ENCODE measurements at regions not wholly inside any gene's neighbourhood (a gene's known extent, or its start where the extent isn't known, plus 50 kb on each side); places are given as distances from the start of the nearest gene placed in this dataset.

DNA sequence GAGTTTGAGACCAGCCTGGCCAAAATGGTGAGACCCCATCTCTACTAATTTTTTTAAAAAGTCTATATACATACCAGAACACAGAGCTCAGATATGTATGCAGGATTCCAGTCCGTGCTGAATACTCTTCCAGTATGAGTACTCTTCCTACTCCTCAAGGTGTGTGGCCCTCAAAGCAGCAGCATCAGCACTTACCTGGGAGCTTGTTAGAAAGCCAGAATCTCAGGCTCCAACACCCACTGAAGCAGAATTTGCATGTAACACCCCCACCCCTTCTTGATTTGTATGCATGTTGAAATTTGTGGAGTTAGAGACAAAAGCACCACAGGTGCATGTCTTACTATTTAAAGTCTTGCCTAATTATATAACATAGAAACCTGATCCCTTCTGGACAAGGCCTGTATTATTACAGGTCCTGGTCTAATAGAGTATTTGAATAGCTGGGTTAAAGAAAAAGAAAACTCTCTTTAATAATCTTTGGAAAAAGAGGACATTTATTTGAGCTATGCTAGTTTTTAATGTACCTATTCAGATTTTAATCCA, 50.3 kb upstream of the NFE2L2 start:
- DNase-seq = peak; percentile 89 to 90

DNA sequence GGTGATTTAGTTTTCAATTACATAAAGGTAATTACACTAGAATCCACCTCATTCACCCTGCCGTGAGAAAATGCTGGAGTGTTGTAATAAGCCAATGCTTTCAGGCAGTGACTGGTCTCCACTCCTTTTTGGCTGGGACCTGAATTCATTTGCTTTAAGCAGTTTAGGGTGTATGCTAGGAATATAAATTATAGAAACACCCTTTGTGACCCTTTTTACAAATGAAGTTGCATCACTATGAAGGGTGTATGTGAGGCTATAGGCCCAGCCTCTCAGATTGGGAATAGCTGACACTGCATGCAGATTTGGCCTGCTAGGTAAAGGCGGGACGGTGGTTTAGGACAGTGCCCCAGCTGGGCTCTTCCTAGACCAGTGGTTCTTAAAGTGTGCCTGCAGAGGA, 50.8 kb upstream of the NFE2L2 start:
- peak in 1 of 2 experiments; percentile 54 for DNase-seq

DNA sequence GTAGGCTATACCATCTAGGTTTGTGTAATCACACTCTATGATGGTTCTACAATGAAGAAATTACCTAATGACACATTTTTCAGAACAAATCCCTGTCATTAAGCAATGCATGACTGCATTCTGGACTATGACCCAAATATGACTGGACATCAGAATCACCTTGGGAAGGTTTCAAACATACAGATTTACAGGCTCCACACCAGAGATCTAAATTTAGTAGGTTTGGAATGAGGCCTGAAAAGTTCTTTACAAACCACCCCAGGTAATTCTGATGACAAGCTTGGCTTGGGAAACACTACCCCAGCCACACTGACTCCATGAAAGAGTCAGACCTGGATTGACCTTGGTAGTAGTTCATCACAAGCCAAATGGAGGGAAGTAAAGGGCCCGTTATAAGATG, 52.2 kb upstream of the NFE2L2 start:
- DNase-seq = no peak

DNA sequence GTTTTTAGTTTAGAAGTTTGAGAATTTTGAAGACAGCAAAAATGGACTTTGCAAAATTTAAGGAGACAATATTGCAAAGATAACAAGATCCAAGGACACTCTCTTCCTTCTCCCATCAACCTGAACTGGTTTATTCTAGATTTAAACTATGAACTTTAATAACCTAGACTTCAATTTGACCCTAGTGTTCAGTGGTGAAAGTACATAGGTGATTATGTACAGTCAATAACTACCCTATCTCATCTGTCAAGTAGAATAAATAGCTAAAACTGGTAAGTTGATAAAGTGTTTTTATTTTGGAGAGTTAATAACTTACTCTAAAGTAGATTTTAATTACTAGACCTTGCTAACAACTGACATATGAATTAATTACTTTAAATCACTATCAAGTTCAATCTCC, 52.9 kb upstream of the NFE2L2 start:
- DNase-seq = no peak

DNA sequence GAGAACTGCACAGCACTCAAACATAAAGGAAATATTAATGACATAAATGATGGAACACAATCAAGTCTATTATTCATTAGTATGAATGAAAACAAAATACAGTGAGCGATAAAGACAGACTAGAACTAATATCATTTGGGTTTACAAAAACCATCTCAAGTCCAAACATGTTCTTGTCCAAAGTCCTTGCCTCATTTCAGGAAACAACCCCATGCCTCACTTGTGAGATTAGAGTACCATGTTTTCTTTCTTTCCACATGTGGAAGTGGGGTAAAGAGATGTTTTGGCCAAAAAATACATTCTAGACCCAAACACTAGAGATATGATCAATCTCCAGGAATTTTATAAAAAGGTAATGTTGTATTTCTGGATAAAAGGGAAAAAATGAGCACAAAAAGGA, 53.3 kb upstream of the NFE2L2 start:
- no peak for DNase-seq

DNA sequence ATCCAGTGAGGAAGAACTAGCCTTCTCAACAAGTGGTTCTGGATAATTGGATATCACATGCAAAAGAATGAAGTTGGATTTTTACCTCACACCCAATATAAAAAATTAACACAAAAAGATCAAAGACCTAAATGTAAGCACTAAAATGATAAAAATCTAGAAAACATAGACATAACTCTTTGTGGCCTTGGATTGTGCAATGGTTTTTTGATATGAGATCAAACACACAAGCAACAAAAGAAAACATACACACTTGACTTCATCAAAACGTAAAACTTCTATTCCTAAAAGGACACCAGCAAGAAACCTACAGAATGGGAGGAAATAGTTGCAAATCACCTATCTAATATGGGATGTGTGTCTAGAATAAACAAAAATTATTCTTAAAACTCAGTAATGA, 54.1 kb upstream of the NFE2L2 start:
- no peak for DNase-seq

DNA sequence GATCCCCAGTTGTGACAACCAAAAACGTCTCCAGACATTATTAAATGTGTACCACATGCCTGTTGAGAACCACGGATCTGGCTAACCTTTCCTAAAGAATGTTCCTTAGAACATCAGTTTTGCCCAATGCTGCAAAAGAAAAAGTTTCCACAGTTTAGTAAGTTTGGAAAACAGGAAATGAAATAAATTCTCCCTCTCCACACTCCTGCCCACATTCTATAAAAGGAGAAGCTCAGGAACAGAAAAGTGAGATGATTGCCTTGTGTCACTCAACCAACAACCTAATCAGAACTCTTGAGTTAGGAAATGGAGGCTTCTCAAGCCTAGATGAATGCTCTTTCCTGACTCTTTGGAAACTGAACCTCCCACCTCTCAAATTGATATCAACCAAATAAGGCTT, 56.1 kb upstream of the NFE2L2 start:
- DNase-seq = no peak

DNA sequence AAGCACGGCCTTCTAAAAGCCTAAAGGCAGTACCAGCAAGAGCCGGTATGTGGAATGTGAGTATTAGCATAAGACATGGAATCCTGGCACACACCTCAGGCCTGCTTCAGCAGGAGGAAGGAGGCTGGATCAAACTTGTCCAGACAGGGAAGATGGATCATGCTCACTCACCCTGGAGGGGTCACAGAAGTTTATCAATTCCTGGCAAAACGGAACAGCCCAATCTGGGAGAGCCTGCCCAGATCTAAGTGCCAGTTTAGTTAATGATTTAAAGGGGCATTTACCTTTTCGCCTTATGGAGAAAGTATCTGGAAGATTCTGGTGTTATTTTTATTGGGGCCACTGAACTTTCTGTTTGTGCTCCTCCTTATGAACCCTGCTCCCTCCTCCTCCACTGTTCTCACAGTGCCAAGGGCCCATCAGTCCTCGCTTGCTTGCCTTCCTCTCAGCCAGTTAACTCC, 58.3 kb upstream of the NFE2L2 start:
- no peak for DNase-seq

DNA sequence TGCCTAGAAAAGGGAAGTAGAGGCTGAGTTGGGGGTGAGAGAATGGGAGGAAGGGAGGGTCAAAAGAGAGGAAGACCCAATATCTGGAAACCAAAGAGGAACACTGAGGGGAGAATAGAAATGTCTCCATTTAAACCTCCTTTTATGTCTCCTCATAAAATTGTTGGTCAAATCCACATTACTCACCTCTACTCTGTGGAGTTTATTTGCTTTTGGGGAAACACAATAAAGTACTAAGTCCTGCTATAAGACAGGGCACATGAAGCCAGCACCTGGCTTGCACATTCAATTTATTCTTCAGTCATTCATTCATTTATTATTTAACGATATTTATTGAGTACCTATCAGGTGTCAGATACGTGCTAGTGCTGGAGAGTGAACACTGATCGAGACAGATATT, 60.3 kb upstream of the NFE2L2 start:
- DNase-seq = no peak

DNA sequence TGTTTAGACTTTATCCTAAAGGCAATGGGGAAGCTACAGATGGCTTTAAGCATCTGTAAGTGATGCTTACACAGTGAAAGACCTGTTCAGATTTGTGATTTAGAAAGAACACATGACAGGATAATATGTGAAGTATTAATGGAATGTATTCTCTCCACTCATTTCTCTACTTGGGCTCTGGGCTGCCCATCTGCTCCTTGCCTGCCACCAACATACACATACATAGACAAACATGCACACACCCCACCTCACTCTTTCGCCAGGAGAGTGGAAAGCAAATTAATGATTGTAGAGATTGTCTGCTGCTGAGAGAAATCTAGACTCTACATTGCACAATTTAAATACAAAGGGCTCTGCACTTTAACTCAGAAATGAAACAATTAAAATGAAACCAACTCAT, 61.0 kb upstream of the NFE2L2 start:
- no peak for DNase-seq

DNA sequence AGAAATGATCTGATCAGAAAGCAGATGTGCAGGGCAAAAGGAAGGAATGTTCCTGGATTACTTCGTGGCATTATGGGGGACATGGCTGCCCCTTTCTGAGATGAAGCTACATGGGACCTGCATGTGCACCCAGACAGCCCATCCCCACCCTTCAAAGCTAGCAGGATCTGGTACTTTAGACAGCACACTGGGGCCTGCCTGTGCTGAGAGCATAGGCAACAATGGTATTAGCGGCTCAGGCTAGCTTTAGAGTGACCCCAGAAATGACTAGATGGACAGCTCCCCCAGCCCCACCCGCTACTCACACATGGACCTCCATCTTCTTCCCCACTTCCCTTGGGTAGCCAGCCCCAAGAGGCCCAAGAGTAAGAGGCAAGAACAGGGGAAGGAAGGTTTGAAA, 61.5 kb upstream of the NFE2L2 start:
- DNase-seq = no peak

DNA sequence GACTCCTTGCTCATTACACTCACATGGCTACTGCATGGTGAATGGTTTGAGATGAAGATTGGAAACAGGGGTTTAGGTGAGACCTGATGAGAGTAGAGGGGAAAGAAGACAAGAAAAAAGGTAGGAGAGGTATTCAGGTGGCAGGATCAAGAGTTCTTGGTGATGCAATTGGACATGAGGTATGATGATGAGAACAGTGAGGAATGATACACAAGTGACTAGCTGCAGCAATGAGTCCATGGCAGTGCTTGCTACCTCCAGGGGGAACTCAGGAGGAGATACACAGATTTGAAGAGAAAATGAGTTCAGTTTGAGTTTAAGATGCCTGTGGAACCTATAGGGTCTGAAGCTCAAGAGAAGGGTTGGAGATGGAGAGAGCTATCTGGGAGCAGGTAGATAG, 62.1 kb upstream of the NFE2L2 start:
- DNase-seq = no peak

DNA sequence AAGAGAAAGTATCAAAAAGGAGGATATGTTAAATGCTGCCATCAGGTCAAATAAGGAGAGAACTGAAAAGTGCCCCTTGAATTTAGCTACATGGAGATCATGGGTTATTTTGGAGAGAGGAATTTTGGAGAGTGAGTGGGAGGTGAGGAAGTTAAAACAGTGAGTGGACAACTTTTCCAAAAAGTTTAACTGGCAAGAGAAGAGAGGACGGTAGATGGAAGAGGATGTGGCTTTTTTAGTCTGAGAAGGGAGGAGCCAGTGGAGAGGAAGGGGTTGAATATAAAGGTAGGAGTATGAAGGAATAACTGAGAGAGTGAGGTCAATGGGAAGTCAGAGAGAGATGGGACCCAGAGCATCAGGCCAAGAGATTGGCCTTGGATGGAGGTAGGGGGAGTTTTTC, 62.5 kb upstream of the NFE2L2 start:
- DNase-seq = no peak

DNA sequence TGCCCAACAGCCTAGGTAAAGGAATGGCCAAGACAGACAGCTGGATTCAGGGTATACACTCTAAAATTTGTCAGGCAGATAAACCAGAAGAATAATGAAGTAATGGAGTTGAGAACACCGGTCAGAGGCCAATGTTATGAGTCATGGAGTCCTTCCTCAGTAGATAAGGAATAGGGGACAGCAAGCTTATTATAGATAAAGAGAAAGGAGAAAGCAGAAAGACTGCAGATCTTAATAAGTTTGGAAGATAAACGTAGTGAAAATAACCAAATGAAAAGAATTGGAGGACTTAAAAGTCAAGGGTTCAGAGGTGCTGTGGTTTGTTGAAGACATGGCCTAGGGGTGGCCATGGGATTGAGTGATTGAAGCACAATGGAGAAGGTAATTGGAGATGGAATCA, 63.5 kb upstream of the NFE2L2 start:
- no peak for DNase-seq

DNA sequence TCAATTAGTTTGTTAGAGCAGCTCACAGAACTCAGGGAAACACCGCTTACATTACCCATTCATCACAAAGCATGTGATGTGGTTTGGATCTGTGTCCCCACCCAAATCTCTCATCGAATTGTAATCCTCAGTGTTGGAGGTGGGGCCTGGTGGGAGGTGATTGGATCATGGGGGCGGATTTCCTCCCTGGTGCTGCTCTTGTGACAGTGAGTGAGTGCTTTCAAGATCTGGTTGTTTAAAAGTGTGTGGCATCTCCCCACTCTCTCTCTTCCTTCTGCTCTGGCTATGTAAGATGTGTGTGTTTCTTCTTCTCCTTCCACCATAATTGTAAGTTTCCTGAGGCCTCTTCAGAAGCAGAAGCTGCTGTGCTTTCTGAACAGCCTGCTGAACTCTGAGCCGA, 63.5 kb upstream of the AGPS start:
- DNase-seq = no peak

DNA sequence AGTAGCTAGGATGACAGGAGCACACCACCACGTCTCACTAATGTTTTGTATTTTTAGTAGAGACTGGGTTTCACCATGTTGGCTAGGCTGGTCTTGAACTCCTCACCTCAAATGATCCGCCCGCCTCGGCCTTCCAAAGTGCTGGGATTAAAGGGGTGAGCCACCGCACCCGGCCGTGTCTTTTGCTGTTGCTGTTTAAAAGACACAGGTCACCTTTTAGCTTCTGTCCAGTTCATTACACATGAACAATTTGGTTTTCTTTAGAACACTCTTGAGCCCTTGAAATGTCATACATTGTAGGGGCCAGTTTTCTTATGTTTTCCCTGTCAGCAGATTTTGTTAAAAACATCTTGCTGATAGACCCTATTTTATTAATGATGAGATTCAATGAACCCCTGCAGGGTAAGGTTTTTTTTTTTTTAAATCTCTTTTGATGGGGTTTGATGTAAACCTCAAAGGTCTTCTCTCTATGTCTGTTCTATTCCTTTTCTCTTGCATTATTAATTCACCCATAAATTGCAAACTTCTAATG, 61.0 kb upstream of the AGPS start:
- DNase-seq = no peak

DNA sequence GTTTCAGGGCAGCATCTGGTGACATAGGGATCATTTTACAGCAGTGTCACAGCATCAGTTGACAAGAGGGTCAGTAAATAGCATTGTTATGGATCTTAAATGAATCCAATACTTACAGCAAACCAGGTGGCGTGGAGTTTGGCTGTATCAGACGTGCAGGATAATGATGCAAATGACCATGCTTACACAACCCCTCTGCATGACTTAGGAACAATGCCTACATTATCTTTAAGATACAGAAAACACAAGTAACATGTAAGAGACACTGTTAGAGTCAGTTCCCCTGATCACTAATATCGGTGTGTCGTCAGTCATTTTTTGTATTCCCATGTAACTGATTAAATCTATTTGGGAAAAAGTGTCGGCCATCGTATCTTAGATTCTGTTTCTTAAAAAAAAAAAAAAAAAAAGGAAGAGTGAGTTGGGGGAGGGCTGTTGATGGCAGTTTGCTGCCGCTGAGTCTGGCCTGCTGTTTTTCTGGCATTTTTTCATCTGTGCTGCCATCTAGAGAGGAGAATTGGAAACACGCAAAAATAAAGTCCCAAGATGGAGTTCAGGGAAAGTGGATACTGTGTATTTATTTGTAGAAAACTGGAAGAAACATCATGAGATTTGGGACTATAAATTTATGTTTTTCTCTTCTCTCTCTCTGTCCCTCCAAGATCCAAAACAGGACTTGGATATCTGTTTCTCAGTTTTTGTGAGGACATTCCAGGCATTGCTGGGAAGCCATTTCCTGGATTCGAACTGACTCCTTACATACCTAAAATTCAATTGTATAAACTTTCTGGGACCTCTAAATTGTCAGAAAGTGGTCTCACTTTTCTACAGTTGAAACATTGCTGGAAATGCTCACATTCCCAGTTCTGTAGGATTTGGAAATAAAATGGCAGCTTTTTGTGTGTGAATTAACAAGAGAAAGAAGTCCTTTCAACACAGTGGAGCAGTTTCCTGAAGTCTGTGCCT, 60.3 kb upstream of the AGPS start:
- DNase-seq = peak; percentile 86 to 92

DNA sequence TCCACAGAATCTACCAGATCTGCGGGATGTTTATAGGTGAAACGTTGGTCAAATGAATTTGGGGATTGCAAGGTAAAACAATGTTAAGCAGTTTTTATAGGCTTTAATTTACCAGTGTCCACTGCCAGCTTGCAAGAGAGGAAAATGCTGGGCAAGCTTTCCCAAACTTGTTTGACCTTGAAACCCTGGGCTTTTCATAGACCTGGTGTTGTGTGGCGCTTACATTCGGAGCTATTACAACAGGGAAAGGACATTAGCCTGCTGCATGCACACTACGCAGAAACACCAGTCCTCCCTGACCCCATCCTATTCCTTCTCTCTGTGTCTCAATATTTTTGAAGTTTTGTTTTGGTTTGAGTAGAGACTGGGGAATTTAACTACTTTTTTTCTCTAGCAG, 59.6 kb upstream of the AGPS start:
- peak in 1 of 2 experiments; percentile 27 for DNase-seq

DNA sequence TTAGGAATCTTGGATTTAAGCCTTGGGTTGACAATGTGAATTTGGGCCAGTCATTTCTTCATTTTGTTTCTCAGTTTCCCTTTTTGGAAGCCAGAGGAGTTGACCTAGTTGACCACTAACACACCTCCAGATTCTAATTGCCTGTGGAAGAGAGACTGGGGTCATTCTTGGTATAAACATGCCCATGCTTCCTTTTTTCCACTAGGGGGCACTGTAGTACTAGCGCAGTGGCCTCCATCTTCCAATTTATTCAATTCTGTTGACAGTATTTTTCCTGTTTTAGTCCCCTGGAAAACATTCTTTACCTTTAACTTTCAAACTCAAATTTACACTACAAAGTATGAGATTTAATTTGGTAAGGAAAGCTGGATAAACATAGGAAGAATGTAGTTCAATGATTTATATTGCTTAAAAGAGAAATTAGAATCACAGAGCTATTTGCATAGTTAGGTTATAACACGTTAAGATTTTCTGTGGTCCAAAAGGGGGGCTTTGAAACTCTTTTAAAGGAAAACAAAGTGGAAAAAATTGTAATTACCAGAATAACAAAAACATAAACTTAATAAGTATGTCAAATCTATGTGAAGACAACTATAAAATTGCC, 57.5 kb upstream of the AGPS start:
- DNase-seq = peak; percentile 17 to 79

DNA sequence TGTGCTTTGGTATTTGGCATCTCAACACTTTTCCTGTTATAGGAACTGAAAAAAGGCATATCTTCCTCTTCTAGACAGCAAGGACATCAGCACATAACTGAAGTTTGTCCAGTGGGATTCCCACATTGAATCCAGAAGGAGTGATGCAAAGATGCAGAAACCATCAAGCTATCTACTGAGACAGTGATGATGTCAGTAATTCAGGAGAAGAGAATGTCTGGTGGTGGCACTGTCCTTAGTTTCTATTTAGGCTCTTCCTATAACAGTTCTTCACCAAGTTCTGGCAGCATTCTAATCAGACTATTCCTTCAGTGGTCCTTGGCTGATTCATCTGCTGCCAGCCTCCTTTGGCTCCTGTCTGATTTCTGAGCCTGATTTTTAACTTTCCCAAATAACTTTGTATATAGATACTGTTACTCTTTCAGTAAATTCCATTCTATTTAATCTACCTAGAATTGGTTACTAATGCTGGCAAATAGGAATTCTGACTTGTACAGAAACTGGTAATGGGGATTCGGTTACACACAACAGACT, 56.6 kb upstream of the AGPS start:
- DNase-seq = no peak

DNA sequence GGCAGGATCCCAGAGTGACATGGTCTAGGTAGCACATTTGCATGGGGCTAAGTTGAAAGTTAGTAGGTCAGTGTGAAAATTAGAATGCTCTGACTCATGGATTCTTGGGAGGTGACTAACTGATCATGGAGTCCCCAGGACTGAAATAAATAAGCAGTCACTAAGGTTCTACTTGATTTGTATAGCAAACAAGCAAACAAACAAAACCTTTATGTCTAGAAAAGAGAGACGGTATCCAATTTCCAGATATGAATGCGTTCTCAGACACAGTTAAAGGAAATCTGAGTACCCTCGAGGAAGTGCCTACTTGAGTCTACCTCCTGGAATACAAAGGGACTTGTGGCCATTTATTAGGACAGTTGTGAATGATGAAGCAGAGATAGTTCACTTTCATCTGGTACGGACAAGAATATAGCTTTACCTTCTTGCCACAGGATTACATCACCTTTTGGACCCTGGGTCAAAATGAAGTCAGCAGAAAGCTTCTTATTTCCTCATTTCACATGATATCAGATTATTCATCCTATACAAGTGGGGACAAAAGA, 54.3 kb upstream of the AGPS start:
- DNase-seq = peak; percentile 77 to 83

DNA sequence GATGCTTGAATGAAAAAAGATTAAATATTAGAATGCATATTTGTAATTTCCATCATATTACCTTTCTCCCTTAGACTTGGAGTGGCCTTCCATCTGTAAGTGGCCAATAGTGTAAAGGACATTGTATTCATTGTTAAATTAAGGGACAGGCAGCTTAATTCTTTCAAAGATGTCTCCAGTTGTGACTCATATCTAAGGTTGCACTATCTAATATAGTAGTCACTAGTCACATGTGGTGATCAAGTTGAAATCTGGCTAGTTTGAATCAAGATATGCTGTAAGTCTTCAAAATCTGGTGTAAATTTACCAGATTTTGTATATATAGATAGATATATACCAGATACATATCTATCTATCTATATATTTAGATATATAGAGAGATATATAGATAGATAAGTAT, 52.4 kb upstream of the AGPS start:
- DNase-seq = no peak

DNA sequence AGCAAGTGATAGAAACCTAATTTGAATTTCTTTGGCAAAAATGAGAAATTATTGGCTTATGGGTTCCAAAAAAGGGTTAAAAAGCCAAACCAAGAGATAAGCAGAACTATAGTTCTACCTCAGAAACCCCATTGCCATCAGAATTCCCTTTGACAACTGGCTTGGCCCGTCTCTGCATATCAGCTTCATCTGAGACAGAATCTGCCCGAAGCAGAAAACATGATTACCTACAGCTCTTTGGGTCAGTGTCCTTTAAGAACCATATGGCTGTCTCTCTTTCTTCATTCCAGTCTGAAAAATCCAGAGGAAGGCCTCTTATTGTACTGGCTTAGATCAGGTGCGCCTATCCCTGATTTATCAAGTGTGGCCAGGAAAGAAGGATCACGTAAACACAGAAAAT, 49.8 kb upstream of the AGPS start:
- DNase-seq = no peak

All from NCI-H526 (cell line).